ENCODE measurements at regions not wholly inside any gene's neighbourhood (a gene's known extent, or its start where the extent isn't known, plus 50 kb on each side); places are given as distances from the start of the nearest gene placed in this dataset.

GRCh38 chr5:101932599-101932998, 363.5 kb downstream of the SLCO4C1 start:
- no peak for DNase-seq (ENCODE audit: low read depth)

- no peak for DNase-seq (ENCODE audit: low read depth)
Observed at GRCh38 chr5:101929628-101930027, 366.5 kb downstream of the SLCO4C1 start.

GRCh38 chr5:101917166-101917565, 378.9 kb downstream of the SLCO4C1 start:
- DNase-seq (ENCODE audit: low read depth), result no peak

- no peak for DNase-seq (ENCODE audit: low read depth)
Observed at GRCh38 chr5:101915554-101915953, 380.5 kb downstream of the SLCO4C1 start.

- DNase-seq (ENCODE audit: low read depth), result no peak
Observed at GRCh38 chr5:101904736-101905135, 391.3 kb downstream of the SLCO4C1 start.

- no peak for DNase-seq (ENCODE audit: low read depth)
Observed at GRCh38 chr5:101897914-101898313, 398.2 kb downstream of the SLCO4C1 start.

- no peak for DNase-seq (ENCODE audit: low read depth)
Observed at GRCh38 chr5:101894985-101895384, 401.1 kb downstream of the SLCO4C1 start.

GRCh38 chr5:101878190-101878589, 417.9 kb downstream of the SLCO4C1 start:
- DNase-seq (ENCODE audit: low read depth), result no peak

GRCh38 chr5:101877451-101877850, 418.6 kb downstream of the SLCO4C1 start:
- DNase-seq (ENCODE audit: low read depth), result no peak

GRCh38 chr5:101866473-101866872, 429.6 kb downstream of the SLCO4C1 start:
- DNase-seq (ENCODE audit: low read depth), result no peak

GRCh38 chr5:101860563-101860962, 435.5 kb downstream of the SLCO4C1 start:
- DNase-seq (ENCODE audit: low read depth), result no peak

GRCh38 chr5:101860145-101860544, 435.9 kb downstream of the SLCO4C1 start:
- no peak for DNase-seq (ENCODE audit: low read depth)

- no peak for DNase-seq (ENCODE audit: low read depth)
Observed at GRCh38 chr5:101846496-101846895, 449.6 kb downstream of the SLCO4C1 start.

GRCh38 chr5:101843055-101843454, 453.0 kb downstream of the SLCO4C1 start:
- DNase-seq (ENCODE audit: low read depth), result no peak

- no peak for DNase-seq (ENCODE audit: low read depth)
Observed at GRCh38 chr5:101838435-101838834, 457.6 kb downstream of the SLCO4C1 start.

GRCh38 chr5:101829255-101829654, 466.8 kb downstream of the SLCO4C1 start:
- no peak for DNase-seq (ENCODE audit: low read depth)

- DNase-seq (ENCODE audit: low read depth), result no peak
Observed at GRCh38 chr5:101811466-101811865, 484.6 kb downstream of the SLCO4C1 start.

- DNase-seq (ENCODE audit: low read depth), result no peak
Observed at GRCh38 chr5:101806410-101806809, 489.7 kb downstream of the SLCO4C1 start.

- DNase-seq (ENCODE audit: low read depth), result no peak
Observed at GRCh38 chr5:101796427-101796826, 499.7 kb downstream of the SLCO4C1 start.

- no peak for DNase-seq (ENCODE audit: low read depth)
Observed at GRCh38 chr5:101788797-101789196, 507.3 kb downstream of the SLCO4C1 start.

- no peak for DNase-seq (ENCODE audit: low read depth)
Observed at GRCh38 chr5:101785090-101785489, 511.0 kb downstream of the SLCO4C1 start.

GRCh38 chr5:101783241-101784013, 512.7 kb downstream of the SLCO4C1 start:
- DNase-seq (ENCODE audit: low read depth), result no peak

GRCh38 chr5:101782352-101783103, 513.6 kb downstream of the SLCO4C1 start:
- DNase-seq (ENCODE audit: low read depth), result no peak
